Erythroblast (primary cell): ENCODE measurements at regions not wholly inside any gene's neighbourhood (a gene's known extent, or its start where the extent isn't known, plus 50 kb on each side); places are given as distances from the start of the nearest gene placed in this dataset.

Experiments
- GATA1 ChIP-seq: IDR thresholded peaks from 2 replicates; pipeline ENCODE4 v1.6.1; 2011; ENCODE audit warnings: low read depth, mild to moderate bottlenecking, control low read depth, low read length, moderate library complexity
- POLR2A ChIP-seq: IDR thresholded peaks from 2 replicates; pipeline ENCODE4 v1.6.1; 2011; ENCODE audit warnings: mild to moderate bottlenecking, low read length

DNA sequence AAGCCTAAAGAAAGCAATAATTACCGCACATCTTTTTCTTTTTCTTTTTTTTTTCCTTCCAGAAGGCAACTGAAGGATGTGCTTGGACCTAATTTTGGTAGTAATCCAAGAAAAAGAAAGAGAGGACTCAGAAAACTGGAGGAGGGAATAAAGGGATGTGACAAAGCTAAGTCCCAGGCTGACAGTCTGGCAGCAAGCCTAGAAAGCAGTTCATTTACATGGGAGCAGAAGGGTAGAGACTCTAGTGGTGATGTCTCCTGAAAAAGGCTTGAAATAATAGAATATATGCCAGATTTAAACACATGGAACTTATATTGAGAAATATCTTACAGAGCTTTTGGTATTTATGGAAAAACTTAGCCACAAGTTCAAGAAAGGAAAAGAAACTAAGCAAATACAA, 101.0 kb upstream of the SHISA6 start:
- TF ChIP-seq POLR2A (no peak), GATA1 (no peak)
